PC-3 (cell line): ENCODE measurements at regions not wholly inside any gene's neighbourhood (a gene's known extent, or its start where the extent isn't known, plus 50 kb on each side); places are given as distances from the start of the nearest gene placed in this dataset.

Experiments used
- ATAC-seq: fragments of 200-7000 bp; cut with Tn5 transposase; 2 replicates; pipeline ENCODE4 v1.9.1; 2020; ENCODE audit warnings: mild to moderate bottlenecking, moderate library complexity
- BruUV-seq: library from RNA; stranded (reverse); fragments of 400-500 nt; replicated peaks from 2 replicates; lab custom pipeline; 2021; lab: Mats Ljungman, UMichigan
- CTCF ChIA-PET: fragments of 300-600 bp; sonication (Branson Sonifier 250); formaldehyde crosslinking; loops from one replicate; lab custom pipeline; 2022; ENCODE audit warnings: antibody characterized with exemption; lab: Charles Lee
- POLR2A ChIA-PET: fragments of 300-600 bp; sonication (Branson Sonifier 250); formaldehyde crosslinking; loops from one replicate; lab custom pipeline; 2022; ENCODE audit warnings: antibody characterized with exemption; ENCODE audit not compliant: unreplicated experiment; lab: Charles Lee
- DNase-seq: peaks from one replicate; pipeline ENCODE4 v3.0.0-alpha.2; 2015
- H2AFZ ChIP-seq: fragments of 300-600 bp; sonication (generic); 2 replicates; pipeline ENCODE4 v1.6.0; 2016; ENCODE audit warnings: antibody characterized with exemption, low read length
- H3F3A ChIP-seq: fragments of 300-600 bp; sonication (generic); one replicate; pipeline ENCODE4 v1.6.0; 2017; ENCODE audit warnings: antibody characterized with exemption, low read length, control low read depth, mild to moderate bottlenecking; ENCODE audit not compliant: unreplicated experiment
- H3K27ac ChIP-seq: fragments of 300-600 bp; sonication (generic); 2 replicates; pipeline ENCODE4 v1.5.1; 2016; ENCODE audit warnings: mild to moderate bottlenecking, low read length
- H3K27me3 ChIP-seq: fragments of 300-600 bp; sonication (generic); 2 replicates; pipeline ENCODE4 v1.6.1; 2016; ENCODE audit warnings: low read length, mixed read lengths
- H3K36me3 ChIP-seq: fragments of 300-600 bp; sonication (generic); 2 replicates; pipeline ENCODE4 v1.6.1; 2016; ENCODE audit warnings: low read depth, mixed run types, low read length, mixed read lengths
- H3K4me1 ChIP-seq: fragments of 300-600 bp; sonication (generic); 2 replicates; pipeline ENCODE4 v1.5.1; 2016; ENCODE audit warnings: low read length; ENCODE audit not compliant: insufficient read depth
- H3K4me2 ChIP-seq: fragments of 300-600 bp; sonication (generic); 2 replicates; pipeline ENCODE4 v1.6.0; 2016; ENCODE audit warnings: low read length
- H3K4me3 ChIP-seq: fragments of 300-600 bp; sonication (generic); 2 replicates; pipeline ENCODE4 v1.5.1; 2016; ENCODE audit warnings: mild to moderate bottlenecking, low read length, mixed read lengths
- H3K79me2 ChIP-seq: fragments of 300-600 bp; sonication (generic); 2 replicates; pipeline ENCODE4 v1.6.1; 2017; ENCODE audit warnings: low read length, mixed read lengths
- H3K9ac ChIP-seq: fragments of 300-600 bp; sonication (generic); 2 replicates; pipeline ENCODE4 v1.6.0; 2016; ENCODE audit warnings: mild to moderate bottlenecking, low read length
- H3K9me2 ChIP-seq: fragments of 300-600 bp; sonication (generic); replicated peaks from 2 replicates; pipeline ENCODE4 v1.6.1; 2016; ENCODE audit warnings: mixed run types, low read length, mixed read lengths
- H3K9me3 ChIP-seq: fragments of 300-600 bp; sonication (generic); 2 replicates; pipeline ENCODE4 v1.6.1; 2016; ENCODE audit warnings: low read length, mixed read lengths
- H4K20me1 ChIP-seq: fragments of 300-600 bp; sonication (generic); 2 replicates; pipeline ENCODE4 v1.6.1; 2016; ENCODE audit warnings: low read length, mixed read lengths
- EZH2 ChIP-seq: fragments of 300-600 bp; sonication (generic); IDR thresholded peaks from one replicate; pipeline ENCODE4 v1.6.1; 2017; ENCODE audit warnings: antibody characterized with exemption, mild to moderate bottlenecking, low read length; ENCODE audit not compliant: unreplicated experiment
- EZH2phosphoT487 ChIP-seq: fragments of 300-600 bp; sonication (generic); IDR thresholded peaks from 2 replicates; pipeline ENCODE4 v1.6.1; 2018; ENCODE audit warnings: mild to moderate bottlenecking, antibody characterized with exemption, low read length, borderline replicate concordance
- intact Hi-C: fragments of 100-400 bp; cut with micrococcal nuclease; formaldehyde crosslinking; loops from 2 replicates; pipeline ENCODE4 v1.9.0; 2023
- TF ChIP-seq, protein P1 (sequence below): fragments of 300-600 bp; sonication (generic); conservative IDR thresholded peaks from 2 replicates; pipeline ENCODE4 v1.5.1; 2017; ENCODE audit warnings: antibody characterized with exemption, low read depth, mild to moderate bottlenecking, low read length

DNA sequence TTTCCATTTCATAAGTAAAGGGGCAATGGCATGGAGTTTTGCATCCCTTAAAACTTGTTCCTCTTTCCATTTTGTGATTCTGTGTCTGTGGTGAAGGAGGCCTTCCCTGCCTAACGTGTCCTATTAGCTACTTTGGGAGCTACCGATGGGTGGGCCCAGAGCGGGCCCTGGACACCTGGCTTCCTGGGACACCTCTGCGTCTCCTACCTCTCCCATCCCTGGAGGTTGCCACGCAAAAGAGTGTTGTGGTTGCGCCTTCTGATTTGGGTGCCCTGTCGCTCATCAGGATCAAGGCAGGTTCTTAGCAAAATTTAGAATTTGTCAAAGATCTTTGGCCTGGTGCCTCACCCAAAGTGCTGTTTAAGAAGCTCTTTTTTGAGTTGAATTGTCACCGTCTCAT is 116.4 kb upstream of the CACNA1E start:
- Histone ChIP-seq H3K27ac (no peak overlapping the region), H3F3A (no peaks in the 10 kb centered on the region), H3K9ac (no peak overlapping the region), H3K9me3 (no peaks in the 10 kb centered on the region), H2AFZ (no peak overlapping the region), H3K27me3 (peaks cover 4% of the 10 kb centered on the region), H3K4me3 (no peak overlapping the region), H3K79me2 (no peaks in the 10 kb centered on the region), H3K9me2 (no peaks in the 10 kb centered on the region), H3K4me1 (no peaks in the 10 kb centered on the region), H4K20me1 (no peaks in the 10 kb centered on the region), H3K36me3 (no peaks in the 10 kb centered on the region), H3K4me2 (no peak overlapping the region)
- ATAC-seq: no peak
- ChIA-PET POLR2A (no interaction called here), CTCF (no interaction called here)
- intact Hi-C loops: no loop called here
- DNase-seq: no peak
- no TSS peak for BruUV-seq
- TF ChIP-seq, protein P1, sequence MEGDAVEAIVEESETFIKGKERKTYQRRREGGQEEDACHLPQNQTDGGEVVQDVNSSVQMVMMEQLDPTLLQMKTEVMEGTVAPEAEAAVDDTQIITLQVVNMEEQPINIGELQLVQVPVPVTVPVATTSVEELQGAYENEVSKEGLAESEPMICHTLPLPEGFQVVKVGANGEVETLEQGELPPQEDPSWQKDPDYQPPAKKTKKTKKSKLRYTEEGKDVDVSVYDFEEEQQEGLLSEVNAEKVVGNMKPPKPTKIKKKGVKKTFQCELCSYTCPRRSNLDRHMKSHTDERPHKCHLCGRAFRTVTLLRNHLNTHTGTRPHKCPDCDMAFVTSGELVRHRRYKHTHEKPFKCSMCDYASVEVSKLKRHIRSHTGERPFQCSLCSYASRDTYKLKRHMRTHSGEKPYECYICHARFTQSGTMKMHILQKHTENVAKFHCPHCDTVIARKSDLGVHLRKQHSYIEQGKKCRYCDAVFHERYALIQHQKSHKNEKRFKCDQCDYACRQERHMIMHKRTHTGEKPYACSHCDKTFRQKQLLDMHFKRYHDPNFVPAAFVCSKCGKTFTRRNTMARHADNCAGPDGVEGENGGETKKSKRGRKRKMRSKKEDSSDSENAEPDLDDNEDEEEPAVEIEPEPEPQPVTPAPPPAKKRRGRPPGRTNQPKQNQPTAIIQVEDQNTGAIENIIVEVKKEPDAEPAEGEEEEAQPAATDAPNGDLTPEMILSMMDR: no peak
- no peak for TF ChIP-seq EZH2phosphoT487
- no peak for TF ChIP-seq EZH2

DNA sequence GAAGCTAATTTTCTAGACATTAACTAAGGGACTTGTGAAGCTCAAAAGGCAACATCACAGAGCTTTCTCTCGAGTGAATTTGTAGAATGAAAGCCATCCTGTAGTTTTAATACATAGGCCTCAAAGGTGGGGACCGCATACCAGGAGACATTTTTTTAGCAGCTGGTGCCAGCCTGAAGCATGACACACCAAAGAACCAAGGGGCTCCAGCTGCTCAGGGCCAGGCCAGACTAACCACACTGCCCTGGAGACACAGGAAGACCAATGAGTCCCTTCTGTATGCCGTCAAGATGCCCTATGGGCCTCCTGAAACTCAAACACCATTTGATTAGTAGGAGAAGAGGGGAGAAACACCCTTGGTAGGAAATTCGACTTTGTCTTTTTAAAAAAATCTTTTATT is 113.9 kb upstream of the CACNA1E start:
- CTCF ChIA-PET: no interaction called here
- ATAC-seq: no peak
- H3K9ac ChIP-seq: no peak overlapping the region

DNA sequence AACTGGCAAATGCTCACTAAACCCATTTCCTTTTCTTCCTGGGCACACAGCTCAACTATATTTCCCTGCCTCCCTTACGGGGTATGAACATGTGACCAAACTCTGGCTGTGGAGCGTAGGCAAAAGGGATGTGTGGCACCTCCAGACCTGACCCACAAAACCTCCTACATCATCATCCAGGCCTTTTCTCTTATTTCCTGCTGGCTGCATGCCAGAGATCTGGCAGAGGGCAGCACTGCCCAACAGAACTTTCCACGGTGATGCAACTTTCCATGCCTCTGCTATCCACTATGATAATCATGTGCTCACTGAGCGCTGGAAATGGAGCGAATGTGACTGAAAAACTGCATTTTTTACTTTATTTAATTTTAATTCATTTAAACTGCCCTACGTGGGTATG is 99.6 kb upstream of the CACNA1E start:
- BruUV-seq: no TSS peak
- H3F3A ChIP-seq: no peaks in the 10 kb centered on the region
- peaks cover 29% of the 10 kb centered on the region for H3K27me3 ChIP-seq
- H3K9ac ChIP-seq: no peak overlapping the region
- TF ChIP-seq EZH2phosphoT487: no peak
- TF ChIP-seq, protein P1: no peak
- no peak for TF ChIP-seq EZH2
- no peaks in the 10 kb centered on the region for H3K4me1 ChIP-seq
- no peaks in the 10 kb centered on the region for H3K9me2 ChIP-seq
- H3K4me3 ChIP-seq: no peak overlapping the region
- ChIA-PET CTCF (no interaction called here), POLR2A (no interaction called here)
- intact Hi-C loops: no loop called here
- no peaks in the 10 kb centered on the region for H3K36me3 ChIP-seq
- H3K9me3 ChIP-seq: no peaks in the 10 kb centered on the region
- H3K79me2 ChIP-seq: no peaks in the 10 kb centered on the region
- H4K20me1 ChIP-seq: no peaks in the 10 kb centered on the region
- DNase-seq: no peak
- ATAC-seq: no peak
- H3K4me2 ChIP-seq: no peak overlapping the region
- no peak overlapping the region for H2AFZ ChIP-seq
- no peak overlapping the region for H3K27ac ChIP-seq

More for the DNA sequence above, 113.9 kb upstream of the CACNA1E start:
- Histone ChIP-seq H3F3A (no peaks in the 10 kb centered on the region), H3K9me2 (no peaks in the 10 kb centered on the region), H3K4me2 (no peak overlapping the region), H3K27me3 (no peaks in the 10 kb centered on the region; the same call in 1 of the 2 replicates), H3K79me2 (no peaks in the 10 kb centered on the region), H3K4me3 (no peak overlapping the region), H3K4me1 (no peaks in the 10 kb centered on the region), H3K9me3 (no peaks in the 10 kb centered on the region), H4K20me1 (no peaks in the 10 kb centered on the region), H3K27ac (no peak overlapping the region), H3K36me3 (no peaks in the 10 kb centered on the region), H2AFZ (no peak overlapping the region)
- intact Hi-C loops: no loop called here
- no peak for DNase-seq
- no TSS peak for BruUV-seq
- TF ChIP-seq EZH2phosphoT487 (no peak), EZH2 (no peak)
- TF ChIP-seq, protein P1: no peak
- POLR2A ChIA-PET: no interaction called here
